Aorta (tissue), 5 donors: ENCODE measurements at regions not wholly inside any gene's neighbourhood (a gene's known extent, or its start where the extent isn't known, plus 50 kb on each side); places are given as distances from the start of the nearest gene placed in this dataset.
A peak's percentile ranks its signal among the peaks of the same experiment; 100 is the strongest.

Source experiments
- ATAC-seq: fragments of 200-7000 bp; cut with Tn5 transposase; one replicate; pipeline ENCODE4 v1.9.1; 2022; ENCODE audit warnings: moderate library complexity; ENCODE audit not compliant: low FRiP score
- DNase-seq, 2 donors: peaks; one replicate each; pipeline ENCODE4 v3.0.0-alpha.2; 2020
- H3K27ac ChIP-seq, 2 donors: one replicate each; pipeline ENCODE4 v1.5.1; 2013; ENCODE audit warnings: low read length in 2 of 2, mild to moderate bottlenecking in 2 of 2, moderate library complexity in 2 of 2, control low read depth in 1 of 2, inconsistent platforms in 1 of 2, low read depth in 1 of 2
- H3K27me3 ChIP-seq, 2 donors: one replicate each; pipeline ENCODE4 v1.6.1; 2013; ENCODE audit warnings: control low read depth in 1 of 2, low read length in 1 of 2, mild to moderate bottlenecking in 1 of 2, moderate library complexity in 1 of 2; ENCODE audit not compliant: insufficient read depth in 2 of 2, control insufficient read depth in 1 of 2
- H3K36me3 ChIP-seq, 2 donors: one replicate each; pipeline ENCODE4 v1.6.1; 2013; ENCODE audit warnings: control low read depth in 1 of 2, low read length in 1 of 2, mild to moderate bottlenecking in 1 of 2; ENCODE audit not compliant: insufficient read depth in 2 of 2, control insufficient read depth in 1 of 2
- H3K4me1 ChIP-seq, 2 donors: one replicate each; pipeline ENCODE4 v1.6.1; 2013; ENCODE audit warnings: low read length in 2 of 2, control low read depth in 1 of 2, mild to moderate bottlenecking in 1 of 2, moderate library complexity in 1 of 2; ENCODE audit not compliant: insufficient read depth in 2 of 2, control insufficient read depth in 1 of 2
- H3K4me3 ChIP-seq, 2 donors: one replicate each; pipeline ENCODE4 v1.5.1; 2013; ENCODE audit warnings: low read length in 2 of 2, control low read depth in 1 of 2, mild to moderate bottlenecking in 1 of 2
- H3K9me3 ChIP-seq: one replicate; pipeline ENCODE4 v1.6.1; 2013; ENCODE audit warnings: mild to moderate bottlenecking, low read length; ENCODE audit not compliant: control insufficient read depth
- WGBS, 2 donors: extraction: QIAGEN DNeasy Blood & Tissue Kit; methylation state at CpG; one replicate each; pipeline ENCODE4 v1.1.7; 2013; 5-methylcytosine and 5-hydroxymethylcytosine counted together
- intact Hi-C, 2 donors: fragments of 100-400 bp; cut with DNase I; formaldehyde crosslinking; loops; one replicate each; pipeline versions ENCODE4 v1.14.2 to v1.15.0; 2022
- donor health status: healthy with polysubstance abuse.
- donor health status: Bipolar disorder and iron deficiency.
- donor health status: DM: no; HTN: no; CAD: no.
- donor health status: DM: no; HTN: no; CAD: no.
- donor health status: DM: yes; HTN: yes; CAD: no.

DNA sequence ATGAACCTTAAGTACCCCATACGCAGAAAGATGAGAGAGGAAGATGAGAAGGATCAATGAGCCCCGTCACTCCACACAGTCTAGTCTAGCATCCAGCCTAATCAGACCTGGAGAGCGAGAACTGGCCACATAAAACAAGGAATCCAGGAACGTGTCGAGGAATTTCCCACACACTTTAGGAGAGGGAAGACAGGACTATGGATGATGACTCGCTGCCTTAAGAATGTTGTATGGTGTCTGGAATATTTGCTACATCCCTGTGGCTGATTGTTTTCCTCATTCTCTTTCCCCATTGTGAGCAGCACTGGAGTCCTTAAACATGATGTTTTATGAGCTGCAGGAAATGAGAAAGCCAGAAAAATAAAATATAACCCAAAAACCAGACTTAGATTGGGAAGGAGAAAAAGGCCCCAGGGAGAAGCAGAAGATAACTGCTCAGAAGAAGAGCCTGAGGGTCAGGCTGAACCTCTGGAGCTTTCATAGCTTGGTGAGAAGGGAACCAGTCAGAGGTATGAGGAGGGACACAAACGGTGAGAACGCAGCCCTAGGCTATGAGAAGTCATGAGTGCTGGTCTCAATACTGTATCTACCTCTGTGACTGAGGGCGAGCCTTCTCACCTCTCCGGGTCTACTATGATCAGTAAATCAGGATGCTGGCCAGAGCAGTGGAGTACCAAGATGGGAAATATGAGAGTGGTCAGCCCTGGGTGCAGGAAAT, 139.5 kb upstream of the NOCT start:
- Histone ChIP-seq H3K9me3 (peaks cover 3% of the 10 kb centered on the region), H3K27ac (no peak overlapping the region), H3K4me3 (no peak overlapping the region), H3K36me3 (no peaks in the 10 kb centered on the region), H3K4me1 (no peaks in the 10 kb centered on the region), H3K27me3 (no peaks in the 10 kb centered on the region)
- ATAC-seq (no peak), DNase-seq (no peak)
- 69 to 70% methylated on average over 10 of the region's 10 CpGs for WGBS, 2 donors
- intact Hi-C loops = loop anchor here (10.0 kb wide), 1 partner anchor 841 kb away; no protein-coding TSS in a partner anchor

DNA sequence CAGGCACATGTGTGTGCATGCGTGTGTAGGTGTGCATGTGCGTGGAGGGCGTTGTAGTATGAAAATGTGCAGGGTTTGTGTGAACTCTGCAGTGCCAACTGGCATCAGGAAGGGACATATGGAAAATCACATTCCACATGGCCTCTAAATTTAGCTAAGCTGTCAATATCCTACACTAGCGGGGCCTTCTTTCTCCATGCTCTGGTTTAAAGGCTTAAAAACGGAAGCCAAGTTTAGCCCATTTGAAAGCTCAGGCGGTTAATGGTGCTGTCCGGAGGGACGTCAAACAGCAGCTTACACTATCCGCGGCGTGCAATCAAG, 144.1 kb upstream of the NOCT start:
- Histone ChIP-seq H3K27ac (no peak overlapping the region), H3K36me3 (no peaks in the 10 kb centered on the region), H3K27me3 (no peaks in the 10 kb centered on the region), H3K9me3 (no peaks in the 10 kb centered on the region), H3K4me3 (no peak overlapping the region), H3K4me1 (no peaks in the 10 kb centered on the region)
- intact Hi-C loops = loop anchor here (10.0 kb wide), 1 partner anchor 837 kb away; no protein-coding TSS in a partner anchor
- WGBS, 2 donors = 65 to 66% methylated on average over 11 of the region's 11 CpGs
- ATAC-seq (no peak), DNase-seq (no peak)

- ATAC-seq (peak; percentile 75), DNase-seq (peak in 1 of 2 donors; percentile 50)
- 3 to 5% methylated on average over 9 of the region's 9 CpGs for WGBS, 2 donors
- H3K9me3 ChIP-seq = no peaks in the 10 kb centered on the region
- no peak overlapping the region for H3K27ac ChIP-seq
- intact Hi-C loops = loop anchor here (10.0 kb wide), 1 partner anchor 836 kb away; no protein-coding TSS in a partner anchor
- no peak overlapping the region for H3K4me3 ChIP-seq
- no peaks in the 10 kb centered on the region for H3K27me3 ChIP-seq
- H3K36me3 ChIP-seq = no peaks in the 10 kb centered on the region
- H3K4me1 ChIP-seq = no peaks in the 10 kb centered on the region
These were observed 144.6 kb upstream of the NOCT start for GRCh38 chr4:138870737-138871554.

DNA sequence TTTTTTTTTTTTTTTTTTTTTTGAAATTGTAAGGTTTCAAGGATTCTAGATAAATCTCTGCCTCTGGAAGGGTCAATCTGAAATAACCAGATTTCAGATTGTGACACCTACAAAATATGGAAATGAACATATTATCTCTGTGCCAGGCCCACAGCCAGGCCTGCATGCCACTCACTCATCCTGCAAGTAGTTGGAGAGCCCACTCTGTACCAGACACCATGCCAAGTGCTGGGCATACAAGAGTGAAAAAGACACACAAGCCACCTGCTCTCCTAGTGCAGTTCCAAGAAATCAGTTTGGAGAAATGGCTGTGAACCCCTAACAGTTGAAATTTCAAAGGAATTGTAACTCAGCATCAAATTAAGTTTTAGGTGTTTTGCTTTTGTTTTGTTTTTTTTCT, 145.9 kb upstream of the NOCT start:
- Histone ChIP-seq H3K27me3 (no peaks in the 10 kb centered on the region), H3K36me3 (no peaks in the 10 kb centered on the region), H3K4me1 (no peaks in the 10 kb centered on the region), H3K4me3 (no peak overlapping the region), H3K27ac (no peak overlapping the region), H3K9me3 (no peaks in the 10 kb centered on the region)
- no peak for ATAC-seq
- intact Hi-C loops = loop anchor here (10.0 kb wide), 1 partner anchor 835 kb away; no protein-coding TSS in a partner anchor
- DNase-seq = no peak

DNA sequence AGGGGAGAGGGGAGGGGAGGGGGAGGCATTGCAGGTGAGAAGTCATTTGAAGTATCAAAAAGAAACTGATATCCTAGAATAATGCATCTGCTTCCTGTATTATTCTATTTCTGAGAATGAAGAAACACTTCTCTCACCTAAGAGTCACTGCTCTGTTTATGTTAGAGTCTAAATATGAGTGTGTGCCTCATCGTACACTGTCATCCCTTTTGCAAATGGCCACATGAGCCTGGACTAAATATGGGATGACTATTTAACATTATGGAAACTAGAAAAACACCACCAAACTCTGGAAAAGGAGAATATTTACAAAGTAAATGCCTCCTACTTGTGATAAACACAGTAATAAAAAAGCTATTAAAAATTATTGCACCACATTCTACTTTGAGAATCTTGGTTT, 146.4 kb upstream of the NOCT start:
- Histone ChIP-seq H3K9me3 (no peaks in the 10 kb centered on the region), H3K27me3 (no peaks in the 10 kb centered on the region), H3K36me3 (no peaks in the 10 kb centered on the region), H3K4me3 (no peak overlapping the region), H3K4me1 (no peaks in the 10 kb centered on the region), H3K27ac (no peak overlapping the region)
- no peak for DNase-seq
- 67 to 70% methylated on average over 1 of the region's 1 CpG for WGBS, 2 donors
- intact Hi-C loops = no loop called here
- no peak for ATAC-seq

- Histone ChIP-seq H3K9me3 (no peaks in the 10 kb centered on the region), H3K27ac (no peak overlapping the region), H3K4me1 (no peaks in the 10 kb centered on the region), H3K27me3 (no peaks in the 10 kb centered on the region), H3K36me3 (no peaks in the 10 kb centered on the region), H3K4me3 (no peak overlapping the region)
- WGBS, 2 donors = 67 to 70% methylated on average over 3 of the region's 3 CpGs
- ATAC-seq (no peak), DNase-seq (no peak)
- intact Hi-C loops = no loop called here
These were observed 147.0 kb upstream of the NOCT start for GRCh38 chr4:138868562-138868961.

- WGBS, 2 donors = 86 to 92% methylated on average over 6 of the region's 6 CpGs
- no peak overlapping the region for H3K27ac ChIP-seq
- DNase-seq (no peak), ATAC-seq (no peak)
- H3K4me3 ChIP-seq = no peak overlapping the region
- no peaks in the 10 kb centered on the region for H3K4me1 ChIP-seq
- H3K9me3 ChIP-seq = no peaks in the 10 kb centered on the region
- H3K36me3 ChIP-seq = no peaks in the 10 kb centered on the region
- H3K27me3 ChIP-seq = no peaks in the 10 kb centered on the region
- intact Hi-C loops = no loop called here
These were observed 148.2 kb upstream of the NOCT start for GRCh38 chr4:138867404-138867803.

DNA sequence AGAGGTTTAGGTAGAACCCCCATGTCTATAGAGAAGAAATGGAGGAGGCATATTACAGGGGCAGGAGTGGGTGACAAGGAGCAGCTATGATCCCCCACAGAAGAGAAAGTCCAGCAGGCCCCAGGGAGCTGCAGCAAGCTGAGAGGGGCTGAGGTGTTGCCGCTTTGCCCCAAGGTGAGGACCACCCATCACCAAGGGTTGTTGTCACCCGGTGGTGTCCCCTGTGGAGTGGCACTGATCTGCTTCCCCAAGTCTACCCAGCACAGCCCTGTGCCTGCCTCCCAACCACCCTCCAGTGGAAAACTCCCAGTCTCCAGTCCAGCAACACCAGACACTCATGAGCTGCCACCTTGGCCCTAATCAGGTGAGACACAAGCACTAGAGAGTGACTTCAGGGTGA, 149.3 kb upstream of the NOCT start:
- WGBS, 2 donors = 95 to 96% methylated on average over 2 of the region's 2 CpGs
- Histone ChIP-seq H3K27me3 (no peaks in the 10 kb centered on the region), H3K9me3 (no peaks in the 10 kb centered on the region), H3K4me3 (no peak overlapping the region), H3K36me3 (no peaks in the 10 kb centered on the region), H3K4me1 (no peaks in the 10 kb centered on the region), H3K27ac (no peak overlapping the region)
- ATAC-seq (no peak), DNase-seq (no peak)
- intact Hi-C loops = no loop called here

DNA sequence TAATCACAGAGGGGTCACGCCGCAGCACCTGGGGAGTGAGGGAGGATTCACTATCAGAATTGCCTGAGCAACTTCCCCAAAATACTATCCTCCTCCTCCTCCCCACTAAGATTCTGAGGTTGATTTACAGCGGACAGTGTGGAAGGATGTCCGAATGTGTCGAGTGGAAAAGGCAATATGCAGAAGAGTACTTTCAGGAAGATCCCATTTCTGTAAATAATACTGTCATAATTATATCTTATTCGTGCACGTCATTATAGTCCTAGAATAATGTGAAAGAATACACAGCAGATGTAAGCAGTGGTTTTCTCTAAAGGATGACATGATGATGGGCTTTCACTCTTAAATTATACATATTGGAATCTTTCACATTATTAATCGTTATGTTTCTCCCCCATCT, 149.8 kb upstream of the NOCT start:
- ATAC-seq = no peak
- Histone ChIP-seq H3K36me3 (no peaks in the 10 kb centered on the region), H3K4me3 (no peak overlapping the region), H3K27ac (no peak overlapping the region), H3K9me3 (no peaks in the 10 kb centered on the region), H3K4me1 (no peaks in the 10 kb centered on the region), H3K27me3 (no peaks in the 10 kb centered on the region)
- DNase-seq = no peak
- 91 to 93% methylated on average over 8 of the region's 8 CpGs for WGBS, 2 donors
- intact Hi-C loops = no loop called here
